ENCODE measurements at regions not wholly inside any gene's neighbourhood (a gene's known extent, or its start where the extent isn't known, plus 50 kb on each side); places are given as distances from the start of the nearest gene placed in this dataset.

DNA sequence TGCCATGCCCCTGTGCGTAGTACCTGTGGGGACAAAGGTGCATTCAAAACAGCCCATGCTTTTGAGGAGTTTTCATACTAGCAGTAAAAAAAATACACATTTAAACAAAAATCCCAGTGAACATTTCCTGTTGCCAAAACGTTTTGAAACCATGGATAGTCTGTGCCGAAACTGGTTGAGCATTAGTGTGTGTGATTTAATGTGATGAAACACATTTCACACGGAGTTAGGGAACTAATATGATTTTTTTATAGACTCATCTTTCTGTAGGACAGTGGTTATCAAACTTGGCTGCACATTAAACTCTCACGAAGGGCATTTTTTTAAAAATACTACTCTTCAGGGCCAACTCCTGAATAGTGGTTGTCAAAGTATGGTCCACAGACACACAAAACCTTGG lies 111.8 kb upstream of the CREB5 start:
- Histone ChIP-seq H3K4me1 (replicated peaks in 1 of 4; ENCODE audit: control insufficient read depth in 3 of 4, insufficient read depth in 4 of 4, low read length in 3 of 4) (peaks cover 0 to 7% (median 1%) of the 10 kb centered on the region in 4 experiments; a peak in 2 of 7 replicates), H3K36me3 (ENCODE audit: control insufficient read depth in 2 of 4, insufficient read depth in 4 of 4, low read length in 3 of 4) (no peaks in the 10 kb centered on the region), H4K91ac (replicated peaks; ENCODE audit: insufficient read length, low read length) (no peak overlapping the region), H3K23me2 (ENCODE audit: low read depth, low read length) (no peaks in the 10 kb centered on the region), H2AK5ac (ENCODE audit: low read depth, low read length) (no peak overlapping the region), H3K23ac (ENCODE audit: insufficient read length) (no peak overlapping the region), H4K20me1 (replicated peaks in 1 of 2; ENCODE audit: control insufficient read depth in 1 of 2, insufficient read depth in 2 of 2, low read length in 2 of 2) (no peaks in the 10 kb centered on the region), H2BK12ac (ENCODE audit: low read depth, low read length) (no peak overlapping the region), H3K9ac (replicated peaks in 1 of 4; ENCODE audit: extremely low read depth in 1 of 4, low read depth in 3 of 4, low read length in 3 of 4) (no peak overlapping the region), H4K8ac (ENCODE audit: extremely low read depth, insufficient read depth, low read length) (no peak overlapping the region), H2BK5ac (ENCODE audit: low read depth, low read length) (no peak overlapping the region), H3K4ac (replicated peaks; ENCODE audit: insufficient read length, low read depth, low read length) (no peak overlapping the region), H3K4me2 (ENCODE audit: insufficient read depth in 1 of 2, low read depth in 2 of 2, low read length in 2 of 2) (no peak overlapping the region), H3K14ac (ENCODE audit: insufficient read length) (no peak overlapping the region), H3K79me1 (ENCODE audit: low read depth, low read length) (no peaks in the 10 kb centered on the region), H2BK20ac (ENCODE audit: low read length) (no peak overlapping the region), H3K4me3 (ENCODE audit: extremely low read depth in 1 of 4, insufficient read depth in 2 of 4, low read depth in 3 of 4, low read length in 4 of 4) (no peak overlapping the region), H3K18ac (ENCODE audit: extremely low read depth, low read length) (no peak overlapping the region; the same call in 1 of the 2 replicates), H2BK120ac (replicated peaks; ENCODE audit: low read depth, low read length) (no peak overlapping the region), H2BK15ac (ENCODE audit: low read length) (no peak overlapping the region), H3K79me2 (ENCODE audit: control insufficient read depth in 1 of 2, insufficient read depth in 2 of 2, low read length in 2 of 2) (no peaks in the 10 kb centered on the region), H3K27me3 (replicated peaks in 1 of 4; ENCODE audit: control insufficient read depth in 3 of 4, extremely low read depth in 1 of 4, insufficient read depth in 3 of 4, low read length in 3 of 4) (no peaks in the 10 kb centered on the region), H3K56ac (replicated peaks; ENCODE audit: insufficient read length, low read depth, low read length) (no peak overlapping the region), H4K5ac (ENCODE audit: insufficient read length, low read depth, low read length) (no peak overlapping the region), H3K9me3 (ENCODE audit: insufficient read depth in 2 of 2, low read depth in 1 of 2, low read length in 1 of 2) (no peaks in the 10 kb centered on the region), H3K27ac (ENCODE audit: low read depth, low read length) (no peak overlapping the region), H2AFZ (ENCODE audit: low read length) (no peak overlapping the region)
- POLR2A ChIA-PET (ENCODE audit: partially characterized antibody) = no interaction called here
- CTCF ChIA-PET (ENCODE audit: partially characterized antibody) = interaction anchor here (1.4 to 4.0 kb wide), 5 partner anchors 47 to 88 kb away, joined by 4 to 24 read pairs (median 6); no protein-coding TSS in a partner anchor
- 77% methylated on average over 5 of the region's 5 CpGs; no CpG with 5 or more reads in 1 of the 2 experiments for WGBS, 2 experiments (ENCODE audit: extremely low coverage in 1 of 2, insufficient coverage in 1 of 2, insufficient read length in 1 of 2, insufficient replicate concordance in 2 of 2, low coverage in 1 of 2, low lambda C conversion rate in 2 of 2, missing lambda C conversion rate in 1 of 2)
- DNase-seq (ENCODE audit: low read depth in 1 of 2, low spot score in 2 of 2) (no peak), FAIRE-seq (no peak)
- no peak for TF ChIP-seq CBX5 (IDR thresholded peaks at IDR 0.05; ENCODE audit: low read depth, low read length)
- TF ChIP-seq FOSL1 (IDR thresholded peaks at IDR 0.05; ENCODE audit: insufficient read depth, low read depth, low read length) = no peak
- TF ChIP-seq SP2 (IDR thresholded peaks at IDR 0.05; ENCODE audit: low read length) = no peak
- TF ChIP-seq KDM4A (IDR thresholded peaks at IDR 0.05; ENCODE audit: low read depth, low read length, severe bottlenecking) = no peak
- no peak for TF ChIP-seq TEAD4 (IDR thresholded peaks at IDR 0.05; ENCODE audit: low read depth, low read length)
- no peak for TF ChIP-seq TAF7 (optimal IDR thresholded peaks at IDR 0.05; ENCODE audit: borderline replicate concordance, low read depth, low read length)
- TF ChIP-seq RXRA (IDR thresholded peaks at IDR 0.05; ENCODE audit: insufficient read depth, low read depth, low read length) = no peak
- TF ChIP-seq HDAC2 (IDR thresholded peaks at IDR 0.05; ENCODE audit: borderline replicate concordance in 1 of 2, low read depth in 2 of 2, low read length in 2 of 2) = no peak
- TF ChIP-seq, protein P1, sequence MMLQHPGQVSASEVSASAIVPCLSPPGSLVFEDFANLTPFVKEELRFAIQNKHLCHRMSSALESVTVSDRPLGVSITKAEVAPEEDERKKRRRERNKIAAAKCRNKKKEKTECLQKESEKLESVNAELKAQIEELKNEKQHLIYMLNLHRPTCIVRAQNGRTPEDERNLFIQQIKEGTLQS (IDR thresholded peaks at IDR 0.05; ENCODE audit: insufficient read depth, low read depth, low read length) = no peak
- TF ChIP-seq POLR2A (IDR thresholded peaks at IDR 0.05; ENCODE audit: control extremely low read depth in 1 of 2, low read depth in 2 of 2, low read length in 2 of 2) = no peak
- no peak for TF ChIP-seq E2F6 (IDR thresholded peaks at IDR 0.05)
- TF ChIP-seq SAP30 (IDR thresholded peaks at IDR 0.05; ENCODE audit: insufficient read depth, insufficient replicate concordance, low read length) = no peak
- TF ChIP-seq CEBPB (IDR thresholded peaks at IDR 0.05; ENCODE audit: low read depth, low read length) = no peak
- TF ChIP-seq HDAC6 (IDR thresholded peaks at IDR 0.05; ENCODE audit: low read depth, low read length) = no peak

Data from H1 (cell line).